ENCODE measurements at regions not wholly inside any gene's neighbourhood (a gene's known extent, or its start where the extent isn't known, plus 50 kb on each side); places are given as distances from the start of the nearest gene placed in this dataset.

GRCh38 chr1:223486932-223487886, 94.0 kb downstream of the CCDC185 start:
- DNase-seq (ENCODE audit: low spot score) = no peak

DNA sequence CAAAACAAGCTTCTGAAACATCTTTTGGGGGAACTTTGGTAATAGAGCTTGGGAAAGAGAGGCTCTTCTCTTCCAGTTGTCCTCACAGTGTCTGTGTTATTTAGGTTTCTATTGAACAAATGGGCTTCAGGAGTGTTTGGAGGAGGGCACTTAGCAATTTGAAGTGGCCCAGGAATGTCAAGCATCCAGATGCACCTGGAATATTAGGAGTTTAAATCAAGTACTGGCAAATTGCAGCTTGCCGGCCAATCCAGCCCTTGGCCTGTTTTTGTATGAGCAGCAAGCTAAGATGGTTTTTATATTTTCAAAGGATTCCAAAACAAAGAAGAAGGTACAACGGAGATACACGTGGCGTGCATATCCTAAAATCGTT, 94.7 kb downstream of the CCDC185 start:
- no peak for DNase-seq (ENCODE audit: low spot score)

- no peak for DNase-seq (ENCODE audit: low spot score)
Observed at GRCh38 chr1:223489439-223489838, 96.2 kb downstream of the CCDC185 start.

DNA sequence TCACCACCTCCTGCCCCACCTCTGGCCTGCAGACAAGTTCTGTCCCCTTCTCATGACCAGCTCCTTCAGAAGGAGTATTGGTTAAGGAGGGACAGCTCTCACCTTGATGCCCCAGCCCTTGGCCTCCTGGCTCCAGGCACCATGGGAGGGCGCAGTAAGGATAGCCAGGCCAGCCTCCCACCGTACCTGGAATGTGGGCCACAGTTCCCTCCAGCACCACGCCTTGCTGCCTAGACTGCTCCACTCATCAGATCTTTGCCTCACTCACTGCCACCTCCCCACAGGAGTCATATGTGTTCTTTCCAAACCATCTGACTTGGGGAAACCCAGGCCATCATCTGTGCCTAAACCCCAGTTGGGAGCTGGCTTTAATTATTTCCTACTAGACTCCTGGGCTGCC, 97.0 kb downstream of the CCDC185 start:
- DNase-seq (ENCODE audit: low spot score) = no peak

Measured in HT-29 (cell line).